Erythroblast (primary cell): ENCODE measurements at regions not wholly inside any gene's neighbourhood (a gene's known extent, or its start where the extent isn't known, plus 50 kb on each side); places are given as distances from the start of the nearest gene placed in this dataset.

Experiments
- GATA1 ChIP-seq: IDR thresholded peaks from 2 replicates; pipeline ENCODE4 v1.6.1; 2011; ENCODE audit warnings: low read depth, mild to moderate bottlenecking, control low read depth, low read length, moderate library complexity
- POLR2A ChIP-seq: IDR thresholded peaks from 2 replicates; pipeline ENCODE4 v1.6.1; 2011; ENCODE audit warnings: mild to moderate bottlenecking, low read length

GRCh38 chr2:16716944-16717343, 51.3 kb upstream of the CYRIA start:
- TF ChIP-seq POLR2A (no peak), GATA1 (no peak)
